ENCODE measurements at regions not wholly inside any gene's neighbourhood (a gene's known extent, or its start where the extent isn't known, plus 50 kb on each side); places are given as distances from the start of the nearest gene placed in this dataset.

DNA sequence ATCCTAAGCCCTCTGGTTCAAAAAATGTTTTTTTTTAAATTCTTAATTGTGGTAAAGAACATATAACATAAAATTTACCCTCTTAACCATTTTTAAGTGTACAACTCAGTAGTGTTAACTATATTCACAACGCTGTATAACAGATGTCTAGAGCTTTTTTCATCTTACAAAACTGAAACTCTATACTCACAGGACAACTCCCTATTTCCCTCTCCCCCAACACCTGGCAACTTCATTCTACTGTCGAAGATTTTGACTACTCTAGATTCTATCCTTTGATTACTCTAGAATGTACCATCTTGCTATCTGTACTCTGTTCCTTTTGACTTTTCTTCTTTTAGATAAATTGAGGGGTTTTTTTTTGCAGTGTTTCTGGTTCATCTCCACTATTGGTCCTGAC, 200.4 kb downstream of the KLF12 start:
- TF ChIP-seq CTCF (conservative IDR thresholded peaks at IDR 0.05; ENCODE audit: low read length) (no peak), EZH2phosphoT487 (IDR thresholded peaks at IDR 0.05; ENCODE audit: borderline replicate concordance, low read depth, low read length) (no peak)
